ENCODE measurements at regions not wholly inside any gene's neighbourhood (a gene's known extent, or its start where the extent isn't known, plus 50 kb on each side); places are given as distances from the start of the nearest gene placed in this dataset.
"Not testable (repeated sequence)": the region's sequence is repeated elsewhere in the genome, so short reads cannot be mapped to it uniquely, and the experiment has no call there.

GRCh38 chr5:51165621-51166020, 217.6 kb upstream of the ISL1 start:
- not testable (repeated sequence) for DNase-seq (ENCODE audit: low read depth in 3 of 3)

GRCh38 chr5:51172903-51173626, 210.2 kb upstream of the ISL1 start:
- no peak for DNase-seq (ENCODE audit: low read depth in 3 of 3)

- no peak for DNase-seq (ENCODE audit: low read depth in 3 of 3)
These were observed 201.9 kb upstream of the ISL1 start for GRCh38 chr5:51181208-51181894.

- no peak for DNase-seq (ENCODE audit: low read depth in 3 of 3)
These were observed 197.4 kb upstream of the ISL1 start for GRCh38 chr5:51185850-51186329.

GRCh38 chr5:51188001-51188591, 195.2 kb upstream of the ISL1 start:
- DNase-seq (ENCODE audit: low read depth in 3 of 3) = no peak

- no peak for DNase-seq (ENCODE audit: low read depth in 3 of 3)
These were observed 188.6 kb upstream of the ISL1 start for GRCh38 chr5:51194671-51195070.

- no peak for DNase-seq (ENCODE audit: low read depth in 3 of 3)
These were observed 182.2 kb upstream of the ISL1 start for GRCh38 chr5:51201024-51201423.

- DNase-seq (ENCODE audit: low read depth in 3 of 3) = no peak
These were observed 181.5 kb upstream of the ISL1 start for GRCh38 chr5:51201708-51202107.

GRCh38 chr5:51202161-51202560, 181.1 kb upstream of the ISL1 start:
- DNase-seq (ENCODE audit: low read depth in 3 of 3) = no peak

GRCh38 chr5:51203598-51203997, 179.7 kb upstream of the ISL1 start:
- no peak for DNase-seq (ENCODE audit: low read depth in 3 of 3)

- no peak for DNase-seq (ENCODE audit: low read depth in 3 of 3)
These were observed 175.0 kb upstream of the ISL1 start for GRCh38 chr5:51208296-51208695.

GRCh38 chr5:51214746-51215145, 168.5 kb upstream of the ISL1 start:
- DNase-seq (ENCODE audit: low read depth in 3 of 3) = no peak

GRCh38 chr5:51225789-51226742, 157.2 kb upstream of the ISL1 start:
- no peak for DNase-seq (ENCODE audit: low read depth in 3 of 3)

- no peak for DNase-seq (ENCODE audit: low read depth in 3 of 3)
These were observed 155.2 kb upstream of the ISL1 start for GRCh38 chr5:51227963-51228470.

- no peak for DNase-seq (ENCODE audit: low read depth in 3 of 3)
These were observed 152.9 kb upstream of the ISL1 start for GRCh38 chr5:51230336-51230735.

- DNase-seq (ENCODE audit: low read depth in 3 of 3) = no peak
These were observed 140.8 kb upstream of the ISL1 start for GRCh38 chr5:51242456-51242855.

GRCh38 chr5:51250957-51251356, 132.3 kb upstream of the ISL1 start:
- not testable (repeated sequence) for DNase-seq (ENCODE audit: low read depth in 3 of 3)

- DNase-seq (ENCODE audit: low read depth in 3 of 3) = no peak
These were observed 112.0 kb upstream of the ISL1 start for GRCh38 chr5:51271261-51271660.

GRCh38 chr5:51273021-51273420, 110.2 kb upstream of the ISL1 start:
- no peak for DNase-seq (ENCODE audit: low read depth in 3 of 3)

- no peak for DNase-seq (ENCODE audit: low read depth in 3 of 3)
These were observed 109.4 kb upstream of the ISL1 start for GRCh38 chr5:51273871-51274270.

- DNase-seq (ENCODE audit: low read depth in 3 of 3) = no peak
These were observed 107.8 kb upstream of the ISL1 start for GRCh38 chr5:51275428-51275827.

GRCh38 chr5:51276250-51276649, 107.0 kb upstream of the ISL1 start:
- no peak for DNase-seq (ENCODE audit: low read depth in 3 of 3)

All from stimulated activated CD4-positive, alpha-beta T cell treated with anti-CD3 and anti-CD28 coated beads, TNF-alpha, amount 100 ng/mL, for 24 hours (primary cell).